CD4-positive, CD25-positive, alpha-beta regulatory T cell (primary cell): ENCODE measurements at regions not wholly inside any gene's neighbourhood (a gene's known extent, or its start where the extent isn't known, plus 50 kb on each side); places are given as distances from the start of the nearest gene placed in this dataset.
"Not testable (repeated sequence)": the region's sequence is repeated elsewhere in the genome, so short reads cannot be mapped to it uniquely, and the experiment has no call there.

Source experiments
- ATAC-seq, 2 donors: fragments of 150-1000 bp; cut with Tn5 transposase; one replicate each; pipeline ENCODE4 v1.10.0; 2021; ENCODE audit warnings: low read depth in 2 of 2, moderate number of reproducible peaks in 2 of 2, moderate library complexity in 1 of 2
- DNase-seq, 3 donors: peaks; one replicate each; pipeline versions ENCODE4 v3.0.0 to v3.0.0-alpha.2; 2012 to 2022; ENCODE audit warnings: mixed read lengths in 1 of 3
- H3K27ac ChIP-seq: one replicate; pipeline ENCODE4 v1.7.0; 2013; ENCODE audit warnings: mild to moderate bottlenecking, low read length; ENCODE audit not compliant: insufficient read depth, poor library complexity, severe bottlenecking
- H3K27me3 ChIP-seq: one replicate; pipeline ENCODE4 v1.7.0; 2013; ENCODE audit warnings: low read length; ENCODE audit not compliant: control insufficient read depth, insufficient read depth
- H3K36me3 ChIP-seq: one replicate; pipeline ENCODE4 v1.7.0; 2013; ENCODE audit warnings: mild to moderate bottlenecking, low read length, moderate library complexity; ENCODE audit not compliant: control insufficient read depth, insufficient read depth
- H3K4me1 ChIP-seq: 2 replicates; pipeline ENCODE4 v1.7.0; 2013; ENCODE audit warnings: mild to moderate bottlenecking, low read length; ENCODE audit not compliant: insufficient read depth, control insufficient read depth, poor library complexity, severe bottlenecking
- H3K4me3 ChIP-seq: one replicate; pipeline ENCODE4 v1.7.0; 2013; ENCODE audit warnings: low read depth, mild to moderate bottlenecking, low read length, moderate library complexity
- H3K9me3 ChIP-seq, 2 experiments: 1 replicate in 1 of 2; 2 replicates in 1 of 2; pipeline ENCODE4 v1.7.0; 2013; ENCODE audit warnings: low read length in 2 of 2, mild to moderate bottlenecking in 1 of 2, moderate library complexity in 1 of 2; ENCODE audit not compliant: control insufficient read depth in 2 of 2
- H3K27ac Mint-ChIP-seq, 3 donors: one replicate each; pipeline ENCODE4 v1.8.0; 2020 to 2022; ENCODE audit warnings: mild to moderate bottlenecking in 3 of 3, mixed read lengths in 3 of 3, moderate library complexity in 2 of 3
- H3K27me3 Mint-ChIP-seq: one replicate; pipeline ENCODE4 v1.8.0; 2022; ENCODE audit warnings: mild to moderate bottlenecking, mixed read lengths
- H3K36me3 Mint-ChIP-seq: one replicate; pipeline ENCODE4 v1.8.0; 2020; ENCODE audit warnings: mixed read lengths
- H3K4me1 Mint-ChIP-seq, 4 donors: one replicate each; pipeline ENCODE4 v1.8.0; 2020 to 2022; ENCODE audit warnings: mixed read lengths in 4 of 4, mild to moderate bottlenecking in 1 of 4
- H3K4me3 Mint-ChIP-seq, 4 donors: one replicate each; pipeline ENCODE4 v1.8.0; 2020 to 2022; ENCODE audit warnings: mild to moderate bottlenecking in 4 of 4, mixed read lengths in 4 of 4, moderate library complexity in 3 of 4
- H3K9me3 Mint-ChIP-seq, 7 donors: one replicate each; pipeline ENCODE4 v1.8.0; 2020 to 2022; ENCODE audit warnings: mixed read lengths in 7 of 7, mild to moderate bottlenecking in 3 of 7, moderate library complexity in 2 of 7

DNA sequence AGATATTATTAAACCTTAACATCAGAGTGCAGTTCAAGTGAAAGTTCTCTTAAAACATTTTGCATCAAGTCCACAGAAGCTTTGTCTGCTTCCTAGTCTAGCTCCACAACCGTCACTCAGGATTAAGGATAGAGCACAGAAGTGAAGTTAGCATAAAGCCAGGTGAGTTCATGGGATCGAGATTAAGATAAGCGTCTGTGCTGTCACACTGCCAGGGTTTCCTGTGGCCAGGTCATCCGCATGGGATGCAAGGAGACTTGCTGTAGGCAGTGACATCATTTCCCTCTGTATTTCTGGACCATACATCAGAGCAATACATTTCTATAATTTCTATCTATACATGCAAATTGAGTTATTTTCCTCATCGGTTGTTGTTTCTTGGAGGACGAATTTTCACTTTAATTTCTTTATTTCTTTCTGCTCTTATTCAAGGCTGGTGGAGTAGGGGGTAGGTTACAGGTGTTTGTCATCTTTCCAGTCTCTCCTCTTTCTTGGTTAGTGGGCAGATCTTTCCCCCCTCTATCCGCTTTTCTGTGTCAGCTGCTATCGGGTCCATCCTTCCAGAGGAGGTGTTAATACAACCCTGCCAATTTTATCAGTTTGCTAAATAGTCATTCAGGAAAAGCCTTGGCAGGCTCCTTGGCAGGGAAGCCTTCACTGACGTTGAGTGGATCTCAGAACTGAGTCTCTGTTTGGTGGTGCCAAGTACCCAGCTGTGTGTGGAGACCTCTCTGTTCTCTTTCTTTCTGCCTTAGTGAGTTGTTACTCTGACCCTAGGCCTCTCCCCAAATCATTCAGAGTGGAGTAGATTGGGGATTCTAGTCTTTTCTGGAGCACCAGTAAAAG lies 307.6 kb upstream of the MAP3K7 start:
- no peak overlapping the region for H3K4me3 Mint-ChIP-seq

DNA sequence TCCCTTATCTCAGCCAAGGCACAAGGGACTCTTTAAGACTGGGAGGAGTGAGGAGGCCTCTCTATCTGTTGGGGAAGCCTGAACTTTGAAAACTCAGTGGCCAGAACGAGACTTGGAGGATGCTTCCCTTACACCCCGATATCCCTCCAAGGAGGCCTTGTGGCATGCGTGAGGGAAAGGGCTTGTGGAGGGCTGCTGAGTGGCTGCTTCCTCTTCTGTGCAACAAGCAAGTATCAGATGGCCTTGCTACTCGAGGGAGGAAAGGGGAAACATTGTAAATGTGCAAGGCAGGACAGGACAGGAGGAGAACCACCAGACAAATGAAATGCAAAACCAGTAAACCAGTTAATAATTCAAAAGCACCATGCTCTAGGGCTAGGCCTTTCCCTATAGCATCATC lies 306.5 kb upstream of the MAP3K7 start:
- DNase-seq (no peak), ATAC-seq (no peak)
- Mint-ChIP-seq H3K9me3 (no peaks in the 10 kb centered on the region), H3K27ac (no peak overlapping the region), H3K36me3 (no peaks in the 10 kb centered on the region), H3K4me1 (no peaks in the 10 kb centered on the region), H3K4me3 (no peak overlapping the region), H3K27me3 (peaks cover 13% of the 10 kb centered on the region)
- no peak overlapping the region for H3K4me3 ChIP-seq
- no peaks in the 10 kb centered on the region for H3K4me1 ChIP-seq
- no peaks in the 10 kb centered on the region for H3K36me3 ChIP-seq
- peaks cover 3% of the 10 kb centered on the region for H3K27me3 ChIP-seq
- no peak overlapping the region for H3K27ac ChIP-seq
- H3K9me3 ChIP-seq, result no peaks in the 10 kb centered on the region

More for the DNA sequence above, 307.6 kb upstream of the MAP3K7 start:
- H3K9me3 Mint-ChIP-seq, result no peaks in the 10 kb centered on the region
- H3K4me3 ChIP-seq, result no peak overlapping the region
- no peaks in the 10 kb centered on the region for H3K36me3 Mint-ChIP-seq
- H3K27me3 Mint-ChIP-seq, result peaks cover 13% of the 10 kb centered on the region
- ATAC-seq (no peak), DNase-seq (no peak)
- no peaks in the 10 kb centered on the region for H3K36me3 ChIP-seq
- no peaks in the 10 kb centered on the region for H3K4me1 ChIP-seq
- H3K27ac Mint-ChIP-seq, result no peak overlapping the region
- no peaks in the 10 kb centered on the region for H3K4me1 Mint-ChIP-seq
- H3K27me3 ChIP-seq, result no peaks in the 10 kb centered on the region
- no peaks in the 10 kb centered on the region for H3K9me3 ChIP-seq
- no peak overlapping the region for H3K27ac ChIP-seq

DNA sequence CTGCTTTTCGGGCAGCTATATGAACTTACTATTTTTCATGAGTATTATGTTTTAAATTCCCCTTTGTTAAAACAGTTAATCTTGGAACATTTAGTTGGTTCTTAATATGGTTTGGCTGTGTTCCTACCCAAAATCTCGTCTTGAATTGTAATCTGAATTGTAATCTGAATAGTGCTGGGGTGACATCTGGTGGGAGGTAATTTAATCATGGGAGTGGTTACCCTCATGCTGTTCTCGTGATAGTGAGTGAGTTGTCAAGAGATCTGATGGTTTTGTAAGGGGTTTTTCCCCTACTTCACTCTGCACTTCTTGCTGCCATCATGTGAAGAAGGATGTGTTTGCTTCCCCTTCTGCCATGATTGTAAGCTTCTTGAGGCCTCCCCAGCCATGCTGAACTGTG lies 305.4 kb upstream of the MAP3K7 start:
- DNase-seq (no peak), ATAC-seq (no peak)
- no peaks in the 10 kb centered on the region for H3K4me1 ChIP-seq
- no peak overlapping the region for H3K4me3 ChIP-seq
- H3K27ac ChIP-seq, result no peak overlapping the region
- no peaks in the 10 kb centered on the region for H3K4me1 Mint-ChIP-seq
- H3K9me3 ChIP-seq, result no peaks in the 10 kb centered on the region
- H3K27ac Mint-ChIP-seq, result no peak overlapping the region
- no peaks in the 10 kb centered on the region for H3K36me3 ChIP-seq
- H3K4me3 Mint-ChIP-seq, result no peak overlapping the region
- H3K27me3 Mint-ChIP-seq, result peaks cover 16% of the 10 kb centered on the region
- H3K27me3 ChIP-seq, result peaks cover 3% of the 10 kb centered on the region
- no peaks in the 10 kb centered on the region for H3K9me3 Mint-ChIP-seq
- no peaks in the 10 kb centered on the region for H3K36me3 Mint-ChIP-seq

DNA sequence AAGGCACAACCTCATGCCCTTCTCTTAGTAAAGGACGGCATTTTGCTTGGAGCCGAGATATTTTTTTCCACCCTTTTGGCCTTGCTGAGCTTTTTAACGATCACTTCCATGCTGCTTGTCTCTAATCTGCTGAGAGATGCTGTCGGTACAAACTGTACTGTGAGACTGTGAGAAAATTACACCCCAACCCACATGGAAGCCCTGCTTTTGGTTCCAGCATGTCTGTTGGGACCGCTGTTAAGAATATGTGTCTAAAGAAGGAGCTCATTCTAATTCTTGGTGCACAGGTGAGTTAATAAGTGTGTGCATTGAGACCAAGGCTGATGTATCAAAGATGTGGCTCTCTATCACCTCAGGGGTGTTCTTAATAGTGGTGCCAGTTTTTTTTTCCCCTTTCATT lies 304.5 kb upstream of the MAP3K7 start:
- Histone ChIP-seq H3K4me1 (no peaks in the 10 kb centered on the region), H3K36me3 (no peaks in the 10 kb centered on the region), H3K9me3 (no peaks in the 10 kb centered on the region), H3K27me3 (peaks cover 3% of the 10 kb centered on the region), H3K27ac (no peak overlapping the region), H3K4me3 (no peak overlapping the region)
- DNase-seq (no peak), ATAC-seq (no peak)
- Mint-ChIP-seq H3K27me3 (peaks cover 14% of the 10 kb centered on the region), H3K4me1 (no peaks in the 10 kb centered on the region), H3K4me3 (no peak overlapping the region), H3K9me3 (no peaks in the 10 kb centered on the region), H3K27ac (no peak overlapping the region), H3K36me3 (no peaks in the 10 kb centered on the region)

DNA sequence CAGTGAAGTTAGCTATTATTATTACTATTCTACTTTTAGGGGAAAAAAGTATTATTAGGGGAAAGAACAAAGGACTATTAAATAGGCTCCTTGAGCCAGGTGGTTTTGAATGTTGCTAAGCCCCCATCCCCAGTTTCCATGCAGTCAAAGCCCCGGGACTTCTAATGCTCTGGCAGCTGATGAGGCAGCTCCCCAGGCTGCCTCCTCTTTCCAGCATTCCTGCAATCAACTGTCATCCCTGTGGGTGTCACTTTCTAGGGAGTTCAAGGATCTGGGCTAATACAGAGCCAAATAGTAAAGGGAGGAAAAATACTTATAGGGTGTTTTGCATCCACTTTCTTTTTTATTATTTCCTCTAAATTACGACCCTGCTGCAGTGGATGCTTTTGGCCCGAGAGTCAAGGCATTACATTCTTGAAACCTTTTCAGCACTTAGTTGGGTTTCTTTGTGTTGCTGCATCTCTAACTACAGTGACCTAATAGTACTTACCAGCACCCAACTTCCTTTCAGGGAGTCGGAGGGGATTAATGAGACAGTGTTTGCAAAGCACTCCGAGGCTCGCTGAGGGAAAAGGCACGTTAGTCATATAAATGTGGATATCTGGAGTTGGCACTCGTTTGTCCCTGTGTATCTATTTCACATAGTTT lies 303.9 kb upstream of the MAP3K7 start:
- Histone ChIP-seq H3K4me3 (no peak overlapping the region), H3K36me3 (no peaks in the 10 kb centered on the region), H3K4me1 (no peaks in the 10 kb centered on the region), H3K27me3 (peaks cover 3% of the 10 kb centered on the region), H3K27ac (no peak overlapping the region), H3K9me3 (no peaks in the 10 kb centered on the region)
- DNase-seq (no peak), ATAC-seq (no peak)
- peaks cover 12% of the 10 kb centered on the region for H3K27me3 Mint-ChIP-seq
- no peaks in the 10 kb centered on the region for H3K4me1 Mint-ChIP-seq
- no peaks in the 10 kb centered on the region for H3K9me3 Mint-ChIP-seq
- H3K36me3 Mint-ChIP-seq, result no peaks in the 10 kb centered on the region
- H3K4me3 Mint-ChIP-seq, result no peak overlapping the region
- H3K27ac Mint-ChIP-seq, result no peak overlapping the region

DNA sequence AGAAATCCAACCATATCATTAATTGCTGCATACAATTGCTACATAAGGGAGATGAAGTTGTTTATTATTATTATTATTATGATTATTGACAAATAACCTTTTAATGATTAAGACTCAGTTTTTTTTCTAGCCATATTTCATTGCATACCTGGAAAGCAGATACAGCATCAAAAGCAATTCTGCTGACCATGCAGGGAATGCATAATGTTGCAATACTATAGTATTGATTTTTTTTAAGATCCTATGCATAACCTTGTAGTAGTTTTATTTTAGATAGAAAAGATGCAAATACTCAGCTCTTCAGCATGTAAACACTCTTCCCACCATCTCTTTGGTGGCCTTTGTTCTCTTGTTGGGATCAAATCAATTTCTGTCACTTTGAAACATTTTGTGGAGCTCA lies 300.9 kb upstream of the MAP3K7 start:
- no peak overlapping the region for H3K27ac Mint-ChIP-seq
- no peaks in the 10 kb centered on the region for H3K4me1 Mint-ChIP-seq
- H3K27ac ChIP-seq, result no peak overlapping the region
- peaks cover 3% of the 10 kb centered on the region for H3K27me3 ChIP-seq
- H3K36me3 Mint-ChIP-seq, result no peaks in the 10 kb centered on the region
- peaks cover 4% of the 10 kb centered on the region for H3K27me3 Mint-ChIP-seq
- no peak overlapping the region for H3K4me3 Mint-ChIP-seq
- no peak for DNase-seq
- H3K36me3 ChIP-seq, result no peaks in the 10 kb centered on the region
- H3K4me3 ChIP-seq, result no peak overlapping the region
- no peak for ATAC-seq
- H3K9me3 ChIP-seq, result no peaks in the 10 kb centered on the region
- H3K4me1 ChIP-seq, result no peaks in the 10 kb centered on the region
- peaks cover 0 to 10% (median 2%) of the 10 kb centered on the region in 7 donors for H3K9me3 Mint-ChIP-seq

DNA sequence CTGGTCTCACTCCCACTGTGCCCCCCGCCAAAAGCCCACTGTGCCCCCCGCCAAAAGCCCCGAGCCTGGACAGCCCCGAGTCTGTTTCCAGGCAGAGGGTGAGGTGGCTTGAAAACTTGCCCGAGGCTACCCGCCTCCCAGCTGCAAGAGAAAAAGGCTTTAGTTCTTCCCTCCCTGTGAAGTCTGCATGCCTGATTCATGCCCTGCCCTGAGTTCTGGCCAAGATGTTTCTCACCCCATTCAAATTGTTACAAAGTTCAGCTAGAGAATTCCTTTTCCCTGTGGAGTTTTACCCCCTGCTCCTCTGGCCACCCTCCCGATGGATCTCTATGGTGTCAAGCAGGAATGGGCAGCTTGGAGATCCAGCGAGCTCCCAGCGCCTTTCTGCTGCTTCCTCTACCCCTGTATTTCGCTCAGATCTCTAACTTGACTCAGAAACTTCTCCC lies 298.8 kb upstream of the MAP3K7 start:
- H3K4me1 ChIP-seq, result no peaks in the 10 kb centered on the region
- H3K27me3 ChIP-seq, result peaks cover 3% of the 10 kb centered on the region
- H3K4me3 Mint-ChIP-seq, result no peak overlapping the region
- ATAC-seq (no peak), DNase-seq (no peak)
- no peaks in the 10 kb centered on the region for H3K9me3 ChIP-seq
- H3K27ac Mint-ChIP-seq, result no peak overlapping the region
- H3K9me3 Mint-ChIP-seq, result peaks cover 0 to 23% (median 3%) of the 10 kb centered on the region in 7 donors
- H3K27me3 Mint-ChIP-seq, result peaks cover 4% of the 10 kb centered on the region
- H3K36me3 Mint-ChIP-seq, result no peaks in the 10 kb centered on the region
- no peak overlapping the region for H3K27ac ChIP-seq
- no peaks in the 10 kb centered on the region for H3K36me3 ChIP-seq
- H3K4me1 Mint-ChIP-seq, result no peaks in the 10 kb centered on the region
- no peak overlapping the region for H3K4me3 ChIP-seq

DNA sequence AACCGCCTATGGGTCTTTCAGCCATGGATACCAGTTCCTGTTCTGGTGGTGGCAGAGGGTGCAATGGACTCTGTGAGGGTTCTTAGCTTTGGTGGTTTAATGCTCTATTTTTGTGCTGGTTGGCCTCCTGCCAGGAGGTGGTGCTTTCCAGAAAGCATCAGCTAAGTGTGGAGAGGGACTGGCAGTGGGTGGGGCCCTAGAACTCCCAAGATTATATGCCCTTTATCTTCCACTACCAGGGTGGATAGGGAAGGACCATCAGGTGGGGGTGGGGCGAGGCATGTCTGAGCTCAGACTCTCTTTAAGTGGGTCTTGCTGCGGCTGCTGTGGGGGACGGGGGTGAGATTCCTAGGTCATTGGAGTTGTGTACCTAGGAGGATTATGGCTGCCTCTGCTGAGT lies 298.3 kb upstream of the MAP3K7 start:
- not testable (repeated sequence) for DNase-seq, H3K27me3 Mint-ChIP-seq, H3K9me3 ChIP-seq, H3K36me3 ChIP-seq, ATAC-seq, H3K27ac ChIP-seq, H3K27me3 ChIP-seq, H3K36me3 Mint-ChIP-seq, H3K4me3 Mint-ChIP-seq, H3K4me1 Mint-ChIP-seq, H3K4me3 ChIP-seq, H3K27ac Mint-ChIP-seq, H3K4me1 ChIP-seq
- H3K9me3 Mint-ChIP-seq, result peaks cover 0 to 26% (median 3%) of the 10 kb centered on the region in 7 donors
